ENCODE measurements at regions not wholly inside any gene's neighbourhood (a gene's known extent, or its start where the extent isn't known, plus 50 kb on each side); places are given as distances from the start of the nearest gene placed in this dataset.

- TF ChIP-seq CTCF (IDR thresholded peaks at IDR 0.05) (no peak), POLR2A (IDR thresholded peaks at IDR 0.05) (no peak), EP300 (IDR thresholded peaks at IDR 0.05) (no peak)
Measured at GRCh38 chr6:859936-860335, 167.0 kb upstream of the EXOC2 start.

All from ovary (tissue), 3 donors.